ENCODE measurements at regions not wholly inside any gene's neighbourhood (a gene's known extent, or its start where the extent isn't known, plus 50 kb on each side); places are given as distances from the start of the nearest gene placed in this dataset.

- Mint-ChIP-seq H3K4me1 (ENCODE audit: unreplicated experiment) (peaks cover 4% of the 10 kb centered on the region), H3K27ac (ENCODE audit: unreplicated experiment) (no peak overlapping the region), H3K36me3 (ENCODE audit: low read depth, unreplicated experiment) (no peaks in the 10 kb centered on the region), H3K4me3 (ENCODE audit: unreplicated experiment) (no peak overlapping the region), H3K9me3 (ENCODE audit: unreplicated experiment) (no peaks in the 10 kb centered on the region), H3K27me3 (ENCODE audit: unreplicated experiment) (peaks cover 3% of the 10 kb centered on the region)
- no peak for DNase-seq (ENCODE audit: low spot score)
- TF ChIP-seq CTCF (IDR thresholded peaks at IDR 0.05; ENCODE audit: unreplicated experiment): no peak
Observed at GRCh38 chr5:17089690-17090089, 127.7 kb upstream of the BASP1 start.

DNA sequence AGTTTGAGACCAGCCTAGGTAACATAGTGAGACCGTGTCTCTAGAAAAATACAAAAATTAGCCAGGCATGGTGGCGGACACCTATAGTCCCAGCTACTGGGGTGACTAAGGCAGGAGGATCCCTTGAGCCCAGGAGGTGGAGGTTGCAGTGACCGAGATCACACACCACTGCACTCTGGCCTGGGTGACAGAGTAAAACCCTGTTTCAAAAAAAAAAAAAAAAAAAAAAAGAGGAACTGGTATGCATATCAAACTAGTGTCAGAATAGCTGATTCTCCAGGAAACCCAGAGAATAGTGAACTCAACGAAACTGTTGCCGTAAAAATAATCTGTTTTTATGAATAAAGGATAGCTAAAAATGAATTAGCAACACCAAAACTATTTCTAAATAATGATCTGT, 126.6 kb upstream of the BASP1 start:
- no peaks in the 10 kb centered on the region for H3K4me1 Mint-ChIP-seq (ENCODE audit: unreplicated experiment)
- H3K9me3 Mint-ChIP-seq (ENCODE audit: unreplicated experiment): no peaks in the 10 kb centered on the region
- no peak for DNase-seq (ENCODE audit: low spot score)
- no peak overlapping the region for H3K4me3 Mint-ChIP-seq (ENCODE audit: unreplicated experiment)
- no peak for TF ChIP-seq CTCF (IDR thresholded peaks at IDR 0.05; ENCODE audit: unreplicated experiment)
- peaks cover 6% of the 10 kb centered on the region for H3K27me3 Mint-ChIP-seq (ENCODE audit: unreplicated experiment)
- no peaks in the 10 kb centered on the region for H3K36me3 Mint-ChIP-seq (ENCODE audit: low read depth, unreplicated experiment)
- no peak overlapping the region for H3K27ac Mint-ChIP-seq (ENCODE audit: unreplicated experiment)

DNA sequence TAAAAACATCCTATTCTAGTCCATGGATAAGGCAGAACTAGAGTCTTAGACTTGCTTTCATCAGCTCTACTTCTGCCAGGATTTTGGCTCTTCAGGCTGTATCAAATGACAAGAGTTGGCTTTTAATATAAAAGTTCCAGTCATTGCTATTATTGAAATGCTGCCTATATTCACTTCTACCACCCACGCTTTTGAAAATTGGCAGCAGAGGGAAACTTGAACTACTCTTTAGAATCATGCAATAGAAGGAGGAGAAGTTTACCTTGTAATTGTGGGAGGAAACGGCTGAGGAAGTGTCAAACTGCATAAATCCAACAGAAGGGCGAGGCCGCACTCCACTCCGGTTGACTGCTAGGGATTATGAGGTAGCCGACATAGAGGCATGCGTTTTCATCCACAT, 122.6 kb upstream of the BASP1 start:
- H3K4me1 Mint-ChIP-seq (ENCODE audit: unreplicated experiment): peaks cover 5% of the 10 kb centered on the region
- H3K4me3 Mint-ChIP-seq (ENCODE audit: unreplicated experiment): no peak overlapping the region
- no peaks in the 10 kb centered on the region for H3K36me3 Mint-ChIP-seq (ENCODE audit: low read depth, unreplicated experiment)
- DNase-seq (ENCODE audit: low spot score): no peak
- H3K9me3 Mint-ChIP-seq (ENCODE audit: unreplicated experiment): no peaks in the 10 kb centered on the region
- peaks cover 6% of the 10 kb centered on the region for H3K27me3 Mint-ChIP-seq (ENCODE audit: unreplicated experiment)
- no peak for TF ChIP-seq CTCF (IDR thresholded peaks at IDR 0.05; ENCODE audit: unreplicated experiment)
- no peak overlapping the region for H3K27ac Mint-ChIP-seq (ENCODE audit: unreplicated experiment)

GRCh38 chr5:17096952-17097695, 120.3 kb upstream of the BASP1 start:
- Mint-ChIP-seq H3K9me3 (ENCODE audit: unreplicated experiment) (no peaks in the 10 kb centered on the region), H3K4me1 (ENCODE audit: unreplicated experiment) (peaks cover 5% of the 10 kb centered on the region), H3K27me3 (ENCODE audit: unreplicated experiment) (peaks cover 6% of the 10 kb centered on the region), H3K27ac (ENCODE audit: unreplicated experiment) (no peak overlapping the region), H3K4me3 (ENCODE audit: unreplicated experiment) (no peak overlapping the region), H3K36me3 (ENCODE audit: low read depth, unreplicated experiment) (no peaks in the 10 kb centered on the region)
- no peak for TF ChIP-seq CTCF (IDR thresholded peaks at IDR 0.05; ENCODE audit: unreplicated experiment)
- DNase-seq (ENCODE audit: low spot score): no peak

- no peak for TF ChIP-seq CTCF (IDR thresholded peaks at IDR 0.05; ENCODE audit: unreplicated experiment)
- no peak overlapping the region for H3K27ac Mint-ChIP-seq (ENCODE audit: unreplicated experiment)
- H3K9me3 Mint-ChIP-seq (ENCODE audit: unreplicated experiment): no peaks in the 10 kb centered on the region
- no peak for DNase-seq (ENCODE audit: low spot score)
- peaks cover 5% of the 10 kb centered on the region for H3K4me1 Mint-ChIP-seq (ENCODE audit: unreplicated experiment)
- H3K36me3 Mint-ChIP-seq (ENCODE audit: low read depth, unreplicated experiment): no peaks in the 10 kb centered on the region
- peaks cover 3% of the 10 kb centered on the region for H3K27me3 Mint-ChIP-seq (ENCODE audit: unreplicated experiment)
- H3K4me3 Mint-ChIP-seq (ENCODE audit: unreplicated experiment): no peak overlapping the region
Observed at GRCh38 chr5:17099946-17100345, 117.5 kb upstream of the BASP1 start.
